HepG2 (cell line): ENCODE measurements at regions not wholly inside any gene's neighbourhood (a gene's known extent, or its start where the extent isn't known, plus 50 kb on each side); places are given as distances from the start of the nearest gene placed in this dataset.
A peak's percentile ranks its signal among the peaks of the same experiment; 100 is the strongest.

Experiments used
- ATAC-seq: fragments of 200-7000 bp; cut with Tn5 transposase; 3 replicates; pipeline ENCODE4 v1.9.1; 2020; ENCODE audit warnings: mild to moderate bottlenecking, moderate library complexity
- BruUV-seq: library from RNA; stranded (reverse); fragments of 400-500 nt; replicated peaks from 2 replicates; lab custom pipeline; 2021; lab: Mats Ljungman, UMichigan
- CTCF ChIA-PET: fragments of 300-600 bp; formaldehyde crosslinking; extraction: SDS; loops from one replicate; lab custom pipeline; 2021; ENCODE audit warnings: low total read pairs, inconsistent platforms, low intra/inter-chr PET ratio; lab: Yijun Ruan, JAX
- POLR2A ChIA-PET: fragments of 350-600 bp; sonication (Branson Sonifier 250); formaldehyde crosslinking; loops from one replicate; lab custom pipeline; 2020; ENCODE audit warnings: antibody characterized with exemption, inconsistent platforms; lab: Yijun Ruan, JAX
- DNase-seq: peaks from one replicate; pipeline ENCODE4 v3.0.0-alpha.2; 2015; ENCODE audit warnings: low spot score
- FAIRE-seq: peaks from 3 replicates; lab custom pipeline; 2011; peaks lifted over from hg19 to GRCh38; lab: Jason Lieb, UNC
- H2AFZ ChIP-seq: one replicate; pipeline ENCODE4 v1.6.1; 2011; ENCODE audit warnings: low read length, inconsistent platforms
- H3K27ac ChIP-seq: fragments of 300-600 bp; 3 replicates; pipeline ENCODE4 v1.8.0; 2011; ENCODE audit warnings: mixed run types, mild to moderate bottlenecking, mixed read lengths, low read length, inconsistent platforms; ENCODE audit not compliant: insufficient read depth; ENCODE audit errors: extremely low read length
- H3K27me3 ChIP-seq, 2 experiments: fragments of 200-600 bp in 1 of 2; 2 replicates in 1 of 2; 3 replicates in 1 of 2; pipeline versions ENCODE4 v1.6.0 to v1.8.0; 2011; ENCODE audit warnings: low read length in 2 of 2, mild to moderate bottlenecking in 2 of 2, moderate library complexity in 2 of 2, inconsistent platforms in 1 of 2; ENCODE audit not compliant: insufficient read depth in 2 of 2, control insufficient read depth in 1 of 2
- H3K36me3 ChIP-seq, 2 experiments: fragments of 200-600 bp in 1 of 2; replicated peaks in 1 of 2; 2 replicates in 1 of 2; 3 replicates in 1 of 2; pipeline versions ENCODE4 v1.5.1 to v1.8.0; 2011; ENCODE audit warnings: low read length in 2 of 2, inconsistent platforms in 1 of 2; ENCODE audit not compliant: insufficient read depth in 2 of 2, control insufficient read depth in 1 of 2
- H3K4me1 ChIP-seq: 2 replicates; pipeline ENCODE4 v1.5.1; 2012; ENCODE audit warnings: low read length, inconsistent platforms; ENCODE audit not compliant: insufficient read depth
- H3K4me2 ChIP-seq: 2 replicates; pipeline ENCODE4 v1.6.0; 2011; ENCODE audit warnings: low read depth, low read length, inconsistent platforms
- H3K4me3 ChIP-seq, 3 experiments: fragments of 200-600 bp in 1 of 3; sonication (generic), shearing (Covaris generic) in 1 of 3; replicated peaks in 1 of 3; 2 replicates each; pipeline ENCODE4 v1.5.1; 2011 to 2016; ENCODE audit warnings: low read length in 3 of 3, inconsistent platforms in 2 of 3, low read depth in 2 of 3, mild to moderate bottlenecking in 2 of 3, control low read depth in 1 of 3, mixed read lengths in 1 of 3; ENCODE audit not compliant: insufficient read depth in 1 of 3
- H3K79me2 ChIP-seq: one replicate; pipeline ENCODE4 v1.6.1; 2011; ENCODE audit warnings: low read length, inconsistent platforms; ENCODE audit not compliant: insufficient read depth
- H3K9ac ChIP-seq: 2 replicates; pipeline ENCODE4 v1.6.0; 2011; ENCODE audit warnings: mild to moderate bottlenecking, low read depth, low read length, inconsistent platforms; ENCODE audit not compliant: insufficient read depth
- H3K9me3 ChIP-seq: 2 replicates; pipeline ENCODE4 v1.5.1; 2012; ENCODE audit warnings: mild to moderate bottlenecking, low read length
- H4K20me1 ChIP-seq: 2 replicates; pipeline ENCODE4 v1.6.0; 2011; ENCODE audit warnings: inconsistent platforms, mild to moderate bottlenecking, low read length, moderate library complexity; ENCODE audit not compliant: insufficient read depth
- EHMT2 ChIP-seq: fragments of 200-600 bp; sonication (generic); IDR thresholded peaks from 2 replicates; pipeline ENCODE4 v1.7.0; 2017; ENCODE audit warnings: antibody characterized with exemption, low read depth, low read length, borderline replicate concordance
- JUN ChIP-seq: sonication (generic); formaldehyde crosslinking; IDR thresholded peaks from 2 replicates; pipeline ENCODE4 v1.4.0; 2020; ENCODE audit warnings: mild to moderate bottlenecking, missing genetic modification reagents
- MAFF ChIP-seq: IDR thresholded peaks from 2 replicates; pipeline ENCODE4 v1.6.1; 2011; ENCODE audit warnings: low read depth, low read length, improper control_type of control experiment
- MAFK ChIP-seq, 2 experiments: IDR thresholded peaks in 1 of 2; conservative IDR thresholded peaks in 1 of 2; 2 replicates each; pipeline ENCODE4 v1.6.1; 2011; ENCODE audit warnings: improper control_type of control experiment in 2 of 2, low read length in 2 of 2
- MAZ ChIP-seq, 2 experiments: sonication (generic) in 1 of 2; formaldehyde crosslinking in 1 of 2; IDR thresholded peaks; 2 replicates each; pipeline versions ENCODE4 v1.5.0 to v1.6.1; 2012 to 2020; ENCODE audit warnings: low read depth in 2 of 2, mild to moderate bottlenecking in 2 of 2, borderline replicate concordance in 1 of 2, improper control_type of control experiment in 1 of 2, low read length in 1 of 2, missing genetic modification reagents in 1 of 2, moderate library complexity in 1 of 2
- MIER2 ChIP-seq: IDR thresholded peaks from 2 replicates; pipeline ENCODE4 v1.6.1; 2016; ENCODE audit warnings: missing biosample characterization, missing genetic modification reagents
- REPIN1 ChIP-seq: sonication (generic); formaldehyde crosslinking; IDR thresholded peaks from 2 replicates; pipeline ENCODE4 v1.8.0; 2022; ENCODE audit warnings: missing genetic modification reagents, low read depth, mild to moderate bottlenecking, borderline replicate concordance
- REST ChIP-seq, 2 experiments: IDR thresholded peaks; 2 replicates each; pipeline ENCODE4 v1.6.1; 2011 to 2012; ENCODE audit warnings: low read length in 2 of 2, borderline replicate concordance in 1 of 2, low read depth in 1 of 2, mild to moderate bottlenecking in 1 of 2, moderate library complexity in 1 of 2
- RFX1 ChIP-seq: fragments of 450-650 bp; IDR thresholded peaks from 2 replicates; pipeline ENCODE4 v1.6.1; 2017
- SAP130 ChIP-seq: IDR thresholded peaks from 2 replicates; pipeline ENCODE4 v1.6.1; 2016; ENCODE audit warnings: low read depth
- SIX4 ChIP-seq: sonication (generic); formaldehyde crosslinking; IDR thresholded peaks from 2 replicates; pipeline ENCODE4 v1.4.0; 2020; ENCODE audit warnings: missing genetic modification reagents
- U2AF2 ChIP-seq: fragments of 200-400 bp; formaldehyde crosslinking; IDR thresholded peaks from 2 replicates; pipeline ENCODE4 v1.6.1; 2017; ENCODE audit warnings: low read depth, mild to moderate bottlenecking, low read length
- ZBTB26 ChIP-seq: IDR thresholded peaks from 2 replicates; pipeline ENCODE4 v1.6.1; 2016; ENCODE audit warnings: missing compliant biosample characterization, missing genetic modification reagents, borderline replicate concordance
- ZC3H13 ChIP-seq: sonication (generic); formaldehyde crosslinking; IDR thresholded peaks from 2 replicates; pipeline ENCODE4 v1.8.1; 2023; ENCODE audit warnings: mild to moderate bottlenecking, missing genetic modification reagents, moderate library complexity
- ZNF580 ChIP-seq: IDR thresholded peaks from 2 replicates; pipeline ENCODE4 v1.6.1; 2016; ENCODE audit warnings: low read depth, borderline replicate concordance
- ZZZ3 ChIP-seq: sonication (generic); formaldehyde crosslinking; IDR thresholded peaks from 2 replicates; pipeline ENCODE4 v1.4.0; 2020; ENCODE audit warnings: missing genetic modification reagents, mild to moderate bottlenecking, borderline replicate concordance
- WGBS: methylation state at CpG from one replicate; pipeline ENCODE4 v1.1.6; 2017; ENCODE audit warnings: low lambda C conversion rate; 5-methylcytosine and 5-hydroxymethylcytosine counted together
- in situ Hi-C: cut with HindIII; loops from 2 replicates; pipeline ENCODE4 v1.10.0; 2017; ENCODE audit warnings: low pct_unique_long_range_greater_than_20kb; ENCODE audit not compliant: extremely low pct_ligation_motif_present
- intact Hi-C: fragments of 100-400 bp; cut with micrococcal nuclease; formaldehyde crosslinking; loops from one replicate; pipeline ENCODE4 v1.10.0; 2022; ENCODE audit not compliant: unreplicated experiment

- no peak for TF ChIP-seq ZBTB26 (CRISPR knock-in tag)
Measured at GRCh38 chr11:119519796-119520195, 96.8 kb upstream of the THY1 start (continued).

GRCh38 chr11:119518746-119519730, 96.1 kb upstream of the THY1 start:
- WGBS: 11% methylated on average over 12 of the region's 12 CpGs
- DNase-seq (no peak), ATAC-seq (no peak), FAIRE-seq (no peak)
- ChIA-PET POLR2A (no interaction called here), CTCF (no interaction called here)
- no peak overlapping the region for H3K4me3 ChIP-seq
- no peaks in the 10 kb centered on the region for H3K9me3 ChIP-seq
- H3K4me1 ChIP-seq: no peaks in the 10 kb centered on the region
- H3K27ac ChIP-seq: no peak overlapping the region
- peaks cover 4 to 58% of the 10 kb centered on the region in 2 experiments for H3K27me3 ChIP-seq
- no peaks in the 10 kb centered on the region for H3K36me3 ChIP-seq
- in situ Hi-C loops: no loop called here
- H2AFZ ChIP-seq: no peak overlapping the region
- BruUV-seq: no TSS peak
- H3K4me2 ChIP-seq: no peak overlapping the region
- no peaks in the 10 kb centered on the region for H4K20me1 ChIP-seq
- no peaks in the 10 kb centered on the region for H3K79me2 ChIP-seq
- no peak overlapping the region for H3K9ac ChIP-seq
- intact Hi-C loops: no loop called here
- TF ChIP-seq MAFK (conservative IDR thresholded peaks at IDR 0.05 in 1 of 2, IDR thresholded peaks at IDR 0.05 in 1 of 2; ENCODE audit: low read length in 2 of 2) (0 out of 4 replicates have a peak, but pooled peaks have one; percentile 5 to 16), SIX4 (CRISPR knock-in tag) (no peak), EHMT2 (peak; percentile 73; the same call in 1 of the 2 replicates), ZZZ3 (CRISPR knock-in tag) (no peak), JUN (CRISPR knock-in tag) (no peak), REPIN1 (no peak), REST (IDR thresholded peaks at IDR 0.05; ENCODE audit: borderline replicate concordance in 1 of 2, low read depth in 1 of 2, low read length in 2 of 2) (peak; percentile 76 to 95), MIER2 (CRISPR knock-in tag) (peak; percentile 94), ZNF580 (CRISPR knock-in tag) (no peak), SAP130 (CRISPR knock-in tag) (0 out of 2 replicates have a peak, but pooled peaks have one; percentile 18), RFX1 (no peak), MAFF (peak; percentile 34; the same call in 1 of the 2 replicates), ZC3H13 (CRISPR knock-in tag) (no peak), MAZ (IDR thresholded peaks at IDR 0.05; ENCODE audit: borderline replicate concordance, low read depth, low read length) (0 out of 2 replicates have a peak, but pooled peaks have one; percentile 18), MAZ (CRISPR knock-in tag; IDR thresholded peaks at IDR 0.05; ENCODE audit: low read depth) (no peak), U2AF2 (no peak)
